ENCODE measurements at regions not wholly inside any gene's neighbourhood (a gene's known extent, or its start where the extent isn't known, plus 50 kb on each side); places are given as distances from the start of the nearest gene placed in this dataset.
A peak's percentile ranks its signal among the peaks of the same experiment; 100 is the strongest.

GRCh38 chr5:14035859-14036503 lies 91.5 kb upstream of the DNAH5 start:
- Histone ChIP-seq H3K27ac (peak overlapping the region; percentile 76 to 79), H3K27me3 (no peaks in the 10 kb centered on the region), H3K9me3 (no peaks in the 10 kb centered on the region), H3K4me3 (peak overlapping the region in 2 of 3 donors; percentile 16 to 26), H3K4me1 (peaks cover 0 to 10% of the 10 kb centered on the region in 2 donors), H3K36me3 (no peaks in the 10 kb centered on the region)
- intact Hi-C loops (cut with DNase I; ENCODE audit: low total_unique reads) = no loop called here
- DNase-seq (ENCODE audit: low spot score in 2 of 2) = peak in 1 of 2 donors; percentile 46
- TF ChIP-seq POLR2A (IDR thresholded peaks at IDR 0.05) = peak; percentile 6
- no peak for TF ChIP-seq CTCF (IDR thresholded peaks at IDR 0.05)

- no peak for DNase-seq (ENCODE audit: low spot score in 2 of 2)
- Histone ChIP-seq H3K27ac (no peak overlapping the region), H3K4me3 (no peak overlapping the region), H3K36me3 (no peaks in the 10 kb centered on the region), H3K4me1 (peaks cover 0 to 10% of the 10 kb centered on the region in 2 donors), H3K9me3 (no peaks in the 10 kb centered on the region), H3K27me3 (no peaks in the 10 kb centered on the region)
- TF ChIP-seq POLR2A (IDR thresholded peaks at IDR 0.05) (no peak), CTCF (IDR thresholded peaks at IDR 0.05) (no peak), POLR2AphosphoS5 (IDR thresholded peaks at IDR 0.05) (no peak)
- intact Hi-C loops (cut with DNase I; ENCODE audit: low total_unique reads) = no loop called here
Observed at GRCh38 chr5:14034963-14035362, 90.5 kb upstream of the DNAH5 start.

- no peaks in the 10 kb centered on the region for H3K9me3 ChIP-seq
- TF ChIP-seq POLR2AphosphoS5 (IDR thresholded peaks at IDR 0.05) = no peak
- TF ChIP-seq CTCF (IDR thresholded peaks at IDR 0.05) = no peak
- TF ChIP-seq POLR2A (IDR thresholded peaks at IDR 0.05) = no peak
- no peaks in the 10 kb centered on the region for H3K27me3 ChIP-seq
- no peak overlapping the region for H3K4me3 ChIP-seq
- DNase-seq (ENCODE audit: low spot score in 2 of 2) = no peak
- H3K36me3 ChIP-seq = no peaks in the 10 kb centered on the region
- H3K4me1 ChIP-seq = peaks cover 0 to 10% of the 10 kb centered on the region in 2 donors
- H3K27ac ChIP-seq = no peak overlapping the region
- intact Hi-C loops (cut with DNase I; ENCODE audit: low total_unique reads) = no loop called here
Observed at GRCh38 chr5:14032918-14033317, 88.4 kb upstream of the DNAH5 start.

- Histone ChIP-seq H3K4me1 (no peaks in the 10 kb centered on the region), H3K4me3 (no peak overlapping the region), H3K27me3 (no peaks in the 10 kb centered on the region), H3K36me3 (no peaks in the 10 kb centered on the region), H3K27ac (no peak overlapping the region), H3K9me3 (no peaks in the 10 kb centered on the region)
- intact Hi-C loops (cut with DNase I; ENCODE audit: low total_unique reads) = no loop called here
- TF ChIP-seq POLR2AphosphoS5 (IDR thresholded peaks at IDR 0.05) = no peak
- TF ChIP-seq CTCF (IDR thresholded peaks at IDR 0.05) = no peak
- no peak for TF ChIP-seq POLR2A (IDR thresholded peaks at IDR 0.05)
- no peak for DNase-seq (ENCODE audit: low spot score in 2 of 2)
Observed at GRCh38 chr5:14028938-14029584, 84.6 kb upstream of the DNAH5 start.

- no peak overlapping the region for H3K27ac ChIP-seq
- no peak overlapping the region for H3K4me3 ChIP-seq
- no peaks in the 10 kb centered on the region for H3K36me3 ChIP-seq
- intact Hi-C loops (cut with DNase I; ENCODE audit: low total_unique reads) = no loop called here
- no peaks in the 10 kb centered on the region for H3K4me1 ChIP-seq
- no peak for TF ChIP-seq CTCF (IDR thresholded peaks at IDR 0.05)
- no peak for TF ChIP-seq POLR2A (IDR thresholded peaks at IDR 0.05)
- no peak for TF ChIP-seq POLR2AphosphoS5 (IDR thresholded peaks at IDR 0.05)
- no peak for DNase-seq (ENCODE audit: low spot score in 2 of 2)
- no peaks in the 10 kb centered on the region for H3K9me3 ChIP-seq
- H3K27me3 ChIP-seq = no peaks in the 10 kb centered on the region
Observed at GRCh38 chr5:14028188-14028587, 83.7 kb upstream of the DNAH5 start.

All from breast epithelium (tissue), 4 donors.